Activated T-cell treated with anti-CD3 and anti-CD28 coated beads, Interleukin-2, amount 50 U/mL, for 4 hours (primary cell): ENCODE measurements at regions not wholly inside any gene's neighbourhood (a gene's known extent, or its start where the extent isn't known, plus 50 kb on each side); places are given as distances from the start of the nearest gene placed in this dataset.
"Not testable (repeated sequence)": the region's sequence is repeated elsewhere in the genome, so short reads cannot be mapped to it uniquely, and the experiment has no call there.

Experiments used
- ATAC-seq, 2 donors: fragments of 200-7000 bp; cut with Tn5 transposase; one replicate each; pipeline ENCODE4 v1.10.0; 2021
- DNase-seq: peaks from one replicate; pipeline ENCODE4 v3.0.0-alpha.2; 2020
- H3K27me3 Mint-ChIP-seq: one replicate; pipeline ENCODE4 v1.8.0; 2021; ENCODE audit warnings: low read depth, mixed read lengths
- H3K36me3 Mint-ChIP-seq: one replicate; pipeline ENCODE4 v1.8.0; 2022; ENCODE audit warnings: mixed read lengths; ENCODE audit not compliant: insufficient read depth
- H3K4me1 Mint-ChIP-seq: one replicate; pipeline ENCODE4 v1.8.0; 2021; ENCODE audit warnings: low read depth, mixed read lengths
- H3K4me3 Mint-ChIP-seq: one replicate; pipeline ENCODE4 v1.8.0; 2021; ENCODE audit warnings: mild to moderate bottlenecking, moderate library complexity, mixed read lengths
- H3K9me3 Mint-ChIP-seq: one replicate; pipeline ENCODE4 v1.8.0; 2021; ENCODE audit warnings: mixed read lengths

DNA sequence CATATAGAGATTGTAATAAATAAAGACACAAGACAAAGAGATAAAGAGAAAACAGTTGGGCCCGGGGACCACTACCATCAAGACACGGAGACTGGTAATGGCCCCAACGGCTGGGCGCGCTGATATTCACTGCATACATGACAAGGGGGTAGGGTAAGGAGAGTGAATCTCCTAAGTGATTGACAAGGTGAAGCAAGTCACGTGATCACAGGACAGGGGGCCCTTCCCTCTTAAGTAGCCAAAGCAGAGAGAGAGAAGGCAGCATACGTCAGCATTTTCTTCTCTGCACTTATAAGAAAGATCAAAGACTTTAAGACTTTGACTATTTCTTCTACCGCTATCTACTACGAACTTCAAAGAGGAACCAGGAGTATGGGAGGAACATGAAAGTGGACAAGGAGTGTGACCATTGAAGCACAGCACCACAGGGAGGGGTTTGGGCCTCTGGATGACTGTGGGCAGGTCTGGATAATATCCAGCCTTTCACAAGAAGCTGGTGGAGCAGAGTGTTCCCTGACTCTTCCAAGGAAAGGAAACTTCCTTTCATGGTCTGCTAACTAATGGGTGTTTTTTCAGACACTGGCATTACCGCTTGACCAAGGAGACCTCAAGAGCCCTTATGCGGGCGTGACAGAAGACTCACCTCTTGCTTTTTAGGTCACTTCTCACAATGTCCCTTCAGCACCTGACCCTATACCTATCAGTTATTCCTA is 75.6 kb downstream of the MRPL39 start:
- not testable (repeated sequence) for H3K36me3 Mint-ChIP-seq, DNase-seq, H3K4me3 Mint-ChIP-seq, H3K27me3 Mint-ChIP-seq, H3K4me1 Mint-ChIP-seq, ATAC-seq, H3K9me3 Mint-ChIP-seq

DNA sequence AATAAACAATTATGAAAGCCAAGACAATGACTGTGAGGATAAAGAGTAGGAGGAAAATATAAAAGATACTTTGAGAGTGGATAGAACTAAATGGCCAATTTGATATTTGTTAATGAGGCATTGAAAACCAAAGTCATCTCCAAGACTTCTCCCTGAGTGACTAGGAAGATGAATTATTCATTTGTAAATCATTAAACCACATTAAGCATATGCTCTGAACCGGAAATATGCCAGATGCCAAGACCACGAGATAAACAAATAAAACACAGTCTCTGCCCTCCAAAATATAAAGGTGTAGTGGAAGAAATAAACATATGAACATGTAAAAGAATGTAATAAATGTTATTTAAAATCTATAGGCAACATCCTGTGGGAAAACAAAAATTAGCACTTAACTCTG is 78.8 kb downstream of the MRPL39 start:
- H3K27me3 Mint-ChIP-seq, result no peaks in the 10 kb centered on the region
- no peaks in the 10 kb centered on the region for H3K36me3 Mint-ChIP-seq
- no peak overlapping the region for H3K4me3 Mint-ChIP-seq
- DNase-seq (no peak), ATAC-seq (no peak)
- H3K4me1 Mint-ChIP-seq, result no peaks in the 10 kb centered on the region
- no peaks in the 10 kb centered on the region for H3K9me3 Mint-ChIP-seq

- ATAC-seq (no peak), DNase-seq (no peak)
- no peaks in the 10 kb centered on the region for H3K36me3 Mint-ChIP-seq
- H3K27me3 Mint-ChIP-seq, result no peaks in the 10 kb centered on the region
- no peak overlapping the region for H3K4me3 Mint-ChIP-seq
- peaks cover 5% of the 10 kb centered on the region for H3K9me3 Mint-ChIP-seq
- peaks cover 18% of the 10 kb centered on the region for H3K4me1 Mint-ChIP-seq
These were observed 88.8 kb downstream of the MRPL39 start for GRCh38 chr21:25518491-25518911.

DNA sequence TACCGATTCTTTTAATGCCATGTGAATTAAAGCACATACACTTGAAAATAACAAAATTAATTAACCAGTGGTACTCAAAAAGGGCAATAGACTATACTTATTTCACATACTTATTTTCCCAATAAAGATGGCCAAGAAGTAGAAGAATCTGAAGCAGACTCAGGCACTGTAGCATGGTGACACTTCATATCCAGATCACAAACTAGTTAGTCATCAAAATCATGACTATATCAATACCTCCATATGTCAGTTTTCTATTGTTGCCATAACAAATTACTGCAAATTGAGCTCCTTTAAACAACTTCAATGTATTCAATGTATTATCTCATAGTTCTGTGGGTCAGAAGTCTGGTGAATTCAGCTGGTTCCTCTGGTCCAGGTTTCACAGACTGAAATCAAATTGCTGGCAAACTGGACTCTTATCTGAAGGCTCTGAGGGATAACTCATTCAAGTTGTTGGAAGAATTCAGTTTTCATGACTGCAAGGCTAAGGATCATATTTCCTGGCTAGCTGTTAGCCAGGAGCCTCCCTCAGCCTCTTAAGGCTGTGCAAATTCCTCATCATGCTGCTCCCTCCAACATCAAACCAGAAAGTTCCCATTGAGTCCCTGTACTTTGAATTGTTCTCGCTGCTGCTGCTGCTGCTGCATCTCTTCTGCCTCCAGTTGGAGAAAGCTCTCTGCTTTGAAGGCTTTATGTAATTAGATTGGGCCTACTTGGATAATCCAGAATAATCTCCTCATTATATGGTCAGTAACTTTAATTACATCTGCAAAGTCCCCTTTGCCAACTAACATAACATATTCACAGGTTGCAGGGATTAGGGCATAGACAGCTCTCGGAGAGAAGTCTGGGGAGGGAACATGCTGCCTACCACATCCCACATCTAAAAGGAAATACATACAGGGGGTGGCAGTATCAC is 91.5 kb downstream of the MRPL39 start:
- peaks cover 6% of the 10 kb centered on the region for H3K36me3 Mint-ChIP-seq
- DNase-seq (no peak), ATAC-seq (peak; percentile 54 to 66)
- H3K9me3 Mint-ChIP-seq, result peaks cover 14% of the 10 kb centered on the region
- H3K4me3 Mint-ChIP-seq, result no peak overlapping the region
- H3K4me1 Mint-ChIP-seq, result peaks cover 37% of the 10 kb centered on the region
- H3K27me3 Mint-ChIP-seq, result no peaks in the 10 kb centered on the region

GRCh38 chr21:25513810-25514209 is 93.5 kb downstream of the MRPL39 start:
- ATAC-seq, result peak; percentile 16 to 44
- Mint-ChIP-seq H3K9me3 (peaks cover 14% of the 10 kb centered on the region), H3K27me3 (no peaks in the 10 kb centered on the region), H3K36me3 (peaks cover 6% of the 10 kb centered on the region), H3K4me3 (peak overlapping the region; percentile 69), H3K4me1 (peaks cover 44% of the 10 kb centered on the region)
- DNase-seq, result no peak

- peak overlapping the region; percentile 78 for H3K4me3 Mint-ChIP-seq
- ATAC-seq (peak; percentile 56 to 58), DNase-seq (no peak)
- peaks cover 6% of the 10 kb centered on the region for H3K36me3 Mint-ChIP-seq
- peaks cover 14% of the 10 kb centered on the region for H3K9me3 Mint-ChIP-seq
- H3K4me1 Mint-ChIP-seq, result peaks cover 58% of the 10 kb centered on the region
- no peaks in the 10 kb centered on the region for H3K27me3 Mint-ChIP-seq
These were observed 94.9 kb downstream of the MRPL39 start for GRCh38 chr21:25512095-25513081.

GRCh38 chr21:25509862-25510261 is 97.4 kb downstream of the MRPL39 start:
- Mint-ChIP-seq H3K9me3 (peaks cover 14% of the 10 kb centered on the region), H3K4me3 (peak overlapping the region; percentile 62), H3K36me3 (peaks cover 6% of the 10 kb centered on the region), H3K27me3 (no peaks in the 10 kb centered on the region), H3K4me1 (peaks cover 61% of the 10 kb centered on the region)
- ATAC-seq (peak; percentile 79 to 84), DNase-seq (no peak)

DNA sequence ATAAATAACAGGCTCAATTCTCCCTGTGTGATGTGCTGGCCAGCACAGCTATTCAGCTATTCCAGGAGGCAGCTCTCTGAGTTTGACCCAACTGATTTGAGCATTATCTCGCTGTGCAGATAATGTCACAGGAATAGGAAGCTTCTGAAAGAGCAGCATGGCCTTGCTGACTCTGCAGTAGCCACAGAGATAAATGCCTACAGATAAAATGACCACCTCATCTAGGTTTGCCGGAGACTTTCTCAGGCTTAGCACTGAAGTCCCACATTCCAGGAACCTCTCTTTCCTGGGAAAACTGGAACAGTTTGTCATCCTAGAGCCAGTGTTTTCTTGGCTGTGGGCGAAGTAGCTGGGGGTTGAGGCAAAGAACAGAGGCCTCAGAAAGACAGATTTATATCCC is 98.9 kb downstream of the MRPL39 start:
- no peak for DNase-seq
- no peaks in the 10 kb centered on the region for H3K27me3 Mint-ChIP-seq
- no peak for ATAC-seq
- H3K9me3 Mint-ChIP-seq, result peaks cover 13% of the 10 kb centered on the region
- peaks cover 61% of the 10 kb centered on the region for H3K4me1 Mint-ChIP-seq
- peak overlapping the region; percentile 60 for H3K4me3 Mint-ChIP-seq
- H3K36me3 Mint-ChIP-seq, result peaks cover 12% of the 10 kb centered on the region

DNA sequence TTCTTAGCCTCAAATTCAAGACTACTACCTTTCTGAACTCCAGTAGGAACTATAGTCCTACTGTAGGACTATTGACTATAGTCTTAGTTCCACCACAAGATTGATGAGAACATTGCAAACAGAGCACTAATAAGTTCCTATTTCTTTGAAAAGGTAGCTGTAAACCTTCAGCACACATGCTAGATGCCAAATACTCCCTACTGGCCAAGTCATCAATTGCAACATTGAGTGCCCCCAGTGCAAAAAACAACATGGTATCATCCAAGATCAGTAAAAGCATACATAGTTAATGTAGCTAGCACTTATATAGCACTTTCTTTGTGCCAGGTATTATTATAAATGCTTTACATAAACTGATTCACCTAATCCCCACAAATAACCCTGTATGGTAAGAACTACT is 99.8 kb downstream of the MRPL39 start:
- peaks cover 58% of the 10 kb centered on the region for H3K4me1 Mint-ChIP-seq
- ATAC-seq (no peak), DNase-seq (no peak)
- peaks cover 13% of the 10 kb centered on the region for H3K9me3 Mint-ChIP-seq
- no peaks in the 10 kb centered on the region for H3K27me3 Mint-ChIP-seq
- peaks cover 13% of the 10 kb centered on the region for H3K36me3 Mint-ChIP-seq
- no peak overlapping the region for H3K4me3 Mint-ChIP-seq

GRCh38 chr21:25506887-25507286 is 100.4 kb downstream of the MRPL39 start:
- no peaks in the 10 kb centered on the region for H3K27me3 Mint-ChIP-seq
- H3K36me3 Mint-ChIP-seq, result peaks cover 7% of the 10 kb centered on the region
- DNase-seq, result no peak
- no peak for ATAC-seq
- H3K4me3 Mint-ChIP-seq, result no peak overlapping the region
- H3K4me1 Mint-ChIP-seq, result peaks cover 55% of the 10 kb centered on the region
- H3K9me3 Mint-ChIP-seq, result peaks cover 6% of the 10 kb centered on the region

GRCh38 chr21:25506261-25506660 is 101.0 kb downstream of the MRPL39 start:
- Mint-ChIP-seq H3K4me3 (peak overlapping the region; percentile 26), H3K4me1 (peaks cover 61% of the 10 kb centered on the region), H3K9me3 (peaks cover 6% of the 10 kb centered on the region), H3K27me3 (no peaks in the 10 kb centered on the region), H3K36me3 (peaks cover 7% of the 10 kb centered on the region)
- DNase-seq, result no peak
- no peak for ATAC-seq

DNA sequence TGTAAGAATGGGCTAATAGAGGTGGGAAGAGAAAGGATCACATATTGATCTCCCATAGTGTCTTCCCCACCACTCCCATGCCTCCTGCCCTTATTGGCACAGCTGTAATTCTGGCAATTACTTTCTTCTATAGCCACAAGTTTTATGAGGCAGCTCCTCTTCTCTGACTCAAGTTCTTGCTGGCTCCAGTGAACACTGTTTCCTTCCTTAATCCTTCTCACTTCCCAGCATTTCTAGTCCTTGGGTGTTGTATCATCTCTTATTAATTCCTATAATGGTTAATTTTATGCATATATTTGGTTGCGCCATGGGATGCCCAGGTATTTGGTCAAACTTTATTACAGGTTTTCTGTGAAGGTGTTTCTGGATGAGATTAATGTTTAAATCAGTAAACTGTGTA is 103.3 kb downstream of the MRPL39 start:
- peaks cover 10% of the 10 kb centered on the region for H3K9me3 Mint-ChIP-seq
- H3K4me1 Mint-ChIP-seq, result peaks cover 65% of the 10 kb centered on the region
- H3K27me3 Mint-ChIP-seq, result no peaks in the 10 kb centered on the region
- peak overlapping the region; percentile 44 for H3K4me3 Mint-ChIP-seq
- peaks cover 7% of the 10 kb centered on the region for H3K36me3 Mint-ChIP-seq
- ATAC-seq, result no peak
- no peak for DNase-seq

- Mint-ChIP-seq H3K36me3 (peaks cover 7% of the 10 kb centered on the region), H3K4me3 (peak overlapping the region; percentile 64), H3K27me3 (no peaks in the 10 kb centered on the region)
These were observed 105.2 kb downstream of the MRPL39 start for GRCh38 chr21:25501996-25502665.

More at GRCh38 chr21:25501996-25502665, 105.2 kb downstream of the MRPL39 start:
- Mint-ChIP-seq H3K9me3 (peaks cover 15% of the 10 kb centered on the region), H3K4me1 (peaks cover 57% of the 10 kb centered on the region)
- DNase-seq (peak; percentile 34), ATAC-seq (peak; percentile 88 to 90)
